K562 (cell line): ENCODE measurements at regions not wholly inside any gene's neighbourhood (a gene's known extent, or its start where the extent isn't known, plus 50 kb on each side); places are given as distances from the start of the nearest gene placed in this dataset.

Source experiments
- ATAC-seq: fragments of 200-7000 bp; cut with Tn5 transposase; 3 replicates; pipeline ENCODE4 v1.9.1; 2020; ENCODE audit warnings: moderate library complexity
- BruUV-seq: library from RNA; stranded (reverse); fragments of 400-500 nt; replicated peaks from 2 replicates; lab custom pipeline; 2021; lab: Mats Ljungman, UMichigan
- CTCF ChIA-PET: fragments of 300-600 bp; formaldehyde crosslinking; extraction: SDS; loops from one replicate; lab custom pipeline; 2021; ENCODE audit warnings: low intra/inter-chr PET ratio; lab: Yijun Ruan, JAX
- POLR2A ChIA-PET: fragments of 300-600, 350-650 bp; sonication (Branson Sonifier 250); formaldehyde crosslinking; extraction: SDS; loops from one replicate; lab custom pipeline; 2021; ENCODE audit warnings: antibody characterized with exemption, inconsistent platforms; lab: Yijun Ruan, JAX
- DNase-seq, 4 experiments: peaks; one replicate each; pipeline versions ENCODE4 v3.0.0 to v3.0.0-alpha.2; 2011 to 2018; ENCODE audit warnings: low spot score in 3 of 4, mixed read lengths in 3 of 4; ENCODE audit errors: extremely low read depth in 1 of 4
- FAIRE-seq: peaks from 2 replicates; lab custom pipeline; 2011; peaks lifted over from hg19 to GRCh38; lab: Jason Lieb, UNC
- H2AFZ ChIP-seq: 2 replicates; pipeline ENCODE4 v1.6.0; 2011; ENCODE audit warnings: low read depth, low read length, control low read depth, inconsistent platforms
- H3K27ac ChIP-seq: fragments of 200-600 bp; 3 replicates; pipeline ENCODE4 v1.8.0; 2011; ENCODE audit warnings: low read depth, mild to moderate bottlenecking, control low read depth, inconsistent platforms, low read length, moderate library complexity, mixed read lengths; ENCODE audit errors: extremely low read depth
- H3K27me3 ChIP-seq, 2 experiments: fragments of 300-600 bp in 1 of 2; 2 replicates in 1 of 2; 3 replicates in 1 of 2; pipeline versions ENCODE4 v1.6.0 to v1.8.0; 2011; ENCODE audit warnings: inconsistent platforms in 2 of 2, low read length in 2 of 2, mild to moderate bottlenecking in 1 of 2, mixed read lengths in 1 of 2, moderate library complexity in 1 of 2; ENCODE audit not compliant: control insufficient read depth in 2 of 2, insufficient read depth in 2 of 2
- H3K36me3 ChIP-seq: fragments of 300-600 bp; 3 replicates; pipeline ENCODE4 v1.8.0; 2011; ENCODE audit warnings: mild to moderate bottlenecking, low read length, inconsistent platforms; ENCODE audit not compliant: control insufficient read depth, insufficient read depth
- H3K4me1 ChIP-seq, 2 experiments: fragments of 200-600 bp in 1 of 2; replicated peaks in 1 of 2; 2 replicates in 1 of 2; 3 replicates in 1 of 2; pipeline versions ENCODE4 v1.5.1 to v1.8.0; 2011; ENCODE audit warnings: inconsistent platforms in 2 of 2, low read length in 2 of 2, mild to moderate bottlenecking in 1 of 2, mixed read lengths in 1 of 2, moderate library complexity in 1 of 2; ENCODE audit not compliant: control insufficient read depth in 2 of 2, insufficient read depth in 2 of 2
- H3K4me2 ChIP-seq: 2 replicates; pipeline ENCODE4 v1.6.1; 2011; ENCODE audit warnings: low read length, control low read depth, inconsistent platforms, mixed read lengths; ENCODE audit not compliant: insufficient read depth
- H3K4me3 ChIP-seq: fragments of 200-600 bp; sonication (generic), shearing (Covaris generic); 2 replicates; pipeline ENCODE4 v1.5.1; 2016; ENCODE audit warnings: control low read depth, inconsistent platforms
- H3K79me2 ChIP-seq: fragments of 200-600 bp; 3 replicates; pipeline ENCODE4 v1.8.0; 2011; ENCODE audit warnings: low read length, inconsistent platforms; ENCODE audit not compliant: control insufficient read depth, insufficient read depth
- H3K9ac ChIP-seq, 2 experiments: 2 replicates each; pipeline versions ENCODE4 v1.6.0 to v1.6.1; 2011; ENCODE audit warnings: low read depth in 2 of 2, low read length in 2 of 2, control low read depth in 1 of 2, inconsistent platforms in 1 of 2, mild to moderate bottlenecking in 1 of 2, mixed read lengths in 1 of 2; ENCODE audit not compliant: insufficient read depth in 1 of 2
- H3K9me1 ChIP-seq: one replicate; pipeline ENCODE4 v1.6.0; 2011; ENCODE audit warnings: inconsistent platforms, mild to moderate bottlenecking, low read length, moderate library complexity; ENCODE audit not compliant: control insufficient read depth, insufficient read depth
- H3K9me3 ChIP-seq: replicated peaks from 2 replicates; pipeline ENCODE4 v1.5.1; 2011; ENCODE audit warnings: low read depth, low read length, inconsistent platforms; ENCODE audit not compliant: control insufficient read depth, insufficient read depth
- H4K20me1 ChIP-seq: replicated peaks from 2 replicates; pipeline ENCODE4 v1.6.1; 2011; ENCODE audit warnings: low read length, inconsistent platforms, mixed read lengths; ENCODE audit not compliant: control insufficient read depth, insufficient read depth
- CEBPB ChIP-seq: fragments of 450-650 bp; IDR thresholded peaks from 2 replicates; pipeline ENCODE4 v1.6.1; 2016; ENCODE audit warnings: missing genetic modification characterization, missing compliant biosample characterization
- KHSRP ChIP-seq: fragments of 450-650 bp; IDR thresholded peaks from 2 replicates; pipeline ENCODE4 v1.6.1; 2017
- SMARCC2 ChIP-seq: fragments of 450-650 bp; IDR thresholded peaks from 2 replicates; pipeline ENCODE4 v1.6.1; 2017; ENCODE audit warnings: antibody characterized with exemption, moderate library complexity, mild to moderate bottlenecking, low read depth
- WGBS: fragments of 100-300 bp; shearing (Covaris generic); methylation state at CpG from one replicate; pipeline ENCODE4 v1.1.6; 2016; ENCODE audit warnings: low coverage, mixed read lengths; ENCODE audit not compliant: insufficient coverage; ENCODE audit errors: missing lambda C conversion rate; 5-methylcytosine and 5-hydroxymethylcytosine counted together
- in situ Hi-C: fragments of 300-500 bp; cut with MboI; formaldehyde crosslinking; loops from 4 replicates; pipeline ENCODE4 v1.15.0; 2018; ENCODE audit warnings: inconsistent platforms, mixed read lengths
- intact Hi-C: fragments of 100-400 bp; cut with micrococcal nuclease; formaldehyde crosslinking; loops from 2 replicates; pipeline ENCODE4 v1.14.2; 2022
- TF ChIP-seq, protein P1 (sequence below), 3 experiments: fragments of 200-800 bp in 1 of 3; fragments of 250-450 bp in 1 of 3; fragments of 450-650 bp in 1 of 3; sonication (Bioruptor Pico) in 1 of 3; sonication (Bioruptor generic) in 1 of 3; formaldehyde crosslinking in 1 of 3; IDR thresholded peaks; 2 replicates each; pipeline versions ENCODE4 v1.6.1 to v1.8.0; 2016 to 2022; ENCODE audit warnings: mild to moderate bottlenecking in 2 of 3, missing genetic modification characterization in 2 of 3, missing compliant biosample characterization in 1 of 3, moderate library complexity in 1 of 3

GRCh38 chr20:48433178-48433577 lies 394.6 kb downstream of the PREX1 start:
- ChIA-PET CTCF (no interaction called here), POLR2A (interaction anchor here (0.6 kb wide), 1 partner anchor 475 kb away, joined by 5 read pairs; no protein-coding TSS in a partner anchor)
- no peaks in the 10 kb centered on the region for H3K4me1 ChIP-seq
- TF ChIP-seq SMARCC2 (no peak), CEBPB (tag) (0 out of 2 replicates have a peak, but pooled peaks have one; percentile 36)
- H4K20me1 ChIP-seq = no peaks in the 10 kb centered on the region
- H3K9ac ChIP-seq = no peak overlapping the region
- ATAC-seq = no peak
- H3K9me3 ChIP-seq = no peaks in the 10 kb centered on the region
- no peaks in the 10 kb centered on the region; a peak in 2 of 5 replicates for H3K27me3 ChIP-seq
- no peak for FAIRE-seq
- no TSS peak for BruUV-seq
- 1% methylated on average over 4 of the region's 4 CpGs for WGBS
- no peak overlapping the region for H3K4me3 ChIP-seq
- in situ Hi-C loops (no loop called here), intact Hi-C loops (no loop called here)
- no peak overlapping the region for H3K4me2 ChIP-seq
- no peak for DNase-seq
- no peaks in the 10 kb centered on the region for H3K9me1 ChIP-seq
- no peaks in the 10 kb centered on the region for H3K36me3 ChIP-seq
- no peaks in the 10 kb centered on the region for H3K79me2 ChIP-seq
- no peak overlapping the region for H3K27ac ChIP-seq
- no peak overlapping the region for H2AFZ ChIP-seq

DNA sequence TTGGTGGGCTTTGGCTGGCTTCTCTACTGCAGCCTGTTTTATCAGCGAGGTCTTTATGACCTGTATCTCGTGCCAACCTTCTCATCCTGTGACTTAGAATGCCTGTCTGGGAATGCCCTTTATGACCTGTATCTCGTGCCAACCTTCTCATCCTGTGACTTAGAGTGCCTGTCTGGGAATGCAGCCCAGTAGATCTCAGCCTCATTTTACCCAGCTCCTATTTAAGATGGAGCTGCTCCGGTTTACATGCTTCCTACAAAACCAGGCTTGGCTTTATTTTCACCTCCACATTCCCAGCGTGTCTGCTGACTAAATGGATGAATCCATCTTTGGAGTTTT lies 395.3 kb downstream of the PREX1 start:
- no TSS peak for BruUV-seq
- in situ Hi-C loops (no loop called here), intact Hi-C loops (no loop called here)
- Histone ChIP-seq H3K79me2 (no peaks in the 10 kb centered on the region), H3K9me3 (no peaks in the 10 kb centered on the region), H2AFZ (no peak overlapping the region), H3K4me2 (no peak overlapping the region), H3K27ac (no peak overlapping the region), H3K9me1 (no peaks in the 10 kb centered on the region), H3K4me3 (no peak overlapping the region), H3K4me1 (no peaks in the 10 kb centered on the region), H3K9ac (no peak overlapping the region), H3K36me3 (no peaks in the 10 kb centered on the region), H4K20me1 (no peaks in the 10 kb centered on the region), H3K27me3 (no peaks in the 10 kb centered on the region; a peak in 2 of 5 replicates)
- WGBS = 0% methylated on average over 5 of the region's 5 CpGs
- no peak for ATAC-seq
- no peak for TF ChIP-seq KHSRP
- TF ChIP-seq, protein P1, sequence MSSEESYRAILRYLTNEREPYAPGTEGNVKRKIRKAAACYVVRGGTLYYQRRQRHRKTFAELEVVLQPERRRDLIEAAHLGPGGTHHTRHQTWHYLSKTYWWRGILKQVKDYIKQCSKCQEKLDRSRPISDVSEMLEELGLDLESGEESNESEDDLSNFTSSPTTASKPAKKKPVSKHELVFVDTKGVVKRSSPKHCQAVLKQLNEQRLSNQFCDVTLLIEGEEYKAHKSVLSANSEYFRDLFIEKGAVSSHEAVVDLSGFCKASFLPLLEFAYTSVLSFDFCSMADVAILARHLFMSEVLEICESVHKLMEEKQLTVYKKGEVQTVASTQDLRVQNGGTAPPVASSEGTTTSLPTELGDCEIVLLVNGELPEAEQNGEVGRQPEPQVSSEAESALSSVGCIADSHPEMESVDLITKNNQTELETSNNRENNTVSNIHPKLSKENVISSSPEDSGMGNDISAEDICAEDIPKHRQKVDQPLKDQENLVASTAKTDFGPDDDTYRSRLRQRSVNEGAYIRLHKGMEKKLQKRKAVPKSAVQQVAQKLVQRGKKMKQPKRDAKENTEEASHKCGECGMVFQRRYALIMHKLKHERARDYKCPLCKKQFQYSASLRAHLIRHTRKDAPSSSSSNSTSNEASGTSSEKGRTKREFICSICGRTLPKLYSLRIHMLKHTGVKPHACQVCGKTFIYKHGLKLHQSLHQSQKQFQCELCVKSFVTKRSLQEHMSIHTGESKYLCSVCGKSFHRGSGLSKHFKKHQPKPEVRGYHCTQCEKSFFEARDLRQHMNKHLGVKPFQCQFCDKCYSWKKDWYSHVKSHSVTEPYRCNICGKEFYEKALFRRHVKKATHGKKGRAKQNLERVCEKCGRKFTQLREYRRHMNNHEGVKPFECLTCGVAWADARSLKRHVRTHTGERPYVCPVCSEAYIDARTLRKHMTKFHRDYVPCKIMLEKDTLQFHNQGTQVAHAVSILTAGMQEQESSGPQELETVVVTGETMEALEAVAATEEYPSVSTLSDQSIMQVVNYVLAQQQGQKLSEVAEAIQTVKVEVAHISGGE (CRISPR knock-in tag; IDR thresholded peaks at IDR 0.05) = peak in 1 of 3 experiments; percentile 45; a peak in 1 of 6 replicates
- ChIA-PET POLR2A (no interaction called here), CTCF (no interaction called here)
- DNase-seq = no peak
- no peak for FAIRE-seq
